IPS-NIHi7 (cell line): ENCODE measurements at regions not wholly inside any gene's neighbourhood (a gene's known extent, or its start where the extent isn't known, plus 50 kb on each side); places are given as distances from the start of the nearest gene placed in this dataset.
"Not testable (repeated sequence)": the region's sequence is repeated elsewhere in the genome, so short reads cannot be mapped to it uniquely, and the experiment has no call there.

Experiments
- DNase-seq: peaks from one replicate; pipeline ENCODE4 v3.0.0; 2012; ENCODE audit warnings: mixed read lengths; ENCODE audit errors: extremely low spot score

GRCh38 chr22:22822106-22822505 is 65.5 kb upstream of the IGLL5 start:
- DNase-seq: no peak

GRCh38 chr22:22822553-22822952 is 65.1 kb upstream of the IGLL5 start:
- DNase-seq: not testable (repeated sequence)

GRCh38 chr22:22823131-22823810 is 64.3 kb upstream of the IGLL5 start:
- no peak for DNase-seq

- DNase-seq: no peak
Measured at GRCh38 chr22:22824340-22825212, 63.0 kb upstream of the IGLL5 start.

GRCh38 chr22:22825213-22825593 is 62.4 kb upstream of the IGLL5 start:
- DNase-seq: no peak

- DNase-seq: no peak
Measured at GRCh38 chr22:22827187-22827939, 60.3 kb upstream of the IGLL5 start.

GRCh38 chr22:22830193-22830592 is 57.4 kb upstream of the IGLL5 start:
- DNase-seq: no peak

GRCh38 chr22:22830957-22831688 is 56.5 kb upstream of the IGLL5 start:
- DNase-seq: no peak

- DNase-seq: no peak
Measured at GRCh38 chr22:22833059-22833458, 54.6 kb upstream of the IGLL5 start.

- no peak for DNase-seq
Measured at GRCh38 chr22:22833488-22833887, 54.1 kb upstream of the IGLL5 start.

GRCh38 chr22:22834204-22834603 is 53.4 kb upstream of the IGLL5 start:
- no peak for DNase-seq

GRCh38 chr22:22834783-22835182 is 52.8 kb upstream of the IGLL5 start:
- DNase-seq: no peak

GRCh38 chr22:22835242-22835641 is 52.4 kb upstream of the IGLL5 start:
- DNase-seq: no peak

- no peak for DNase-seq
Measured at GRCh38 chr22:22835771-22836291, 51.8 kb upstream of the IGLL5 start.

- no peak for DNase-seq
Measured at GRCh38 chr22:22836635-22837034, 51.0 kb upstream of the IGLL5 start.
